ES-I3 (cell line): ENCODE measurements at regions not wholly inside any gene's neighbourhood (a gene's known extent, or its start where the extent isn't known, plus 50 kb on each side); places are given as distances from the start of the nearest gene placed in this dataset.

Source experiments
- H3K36me3 ChIP-seq: 2 replicates; pipeline ENCODE4 v1.6.1; 2013; ENCODE audit warnings: mild to moderate bottlenecking, low read length, control low read depth, moderate library complexity; ENCODE audit not compliant: insufficient read depth
- H3K4me1 ChIP-seq: 2 replicates; pipeline ENCODE4 v1.6.1; 2013; ENCODE audit warnings: mild to moderate bottlenecking, control low read depth, low read length; ENCODE audit not compliant: insufficient read depth
- H3K9ac ChIP-seq: 2 replicates; pipeline ENCODE4 v1.6.1; 2013; ENCODE audit warnings: low read depth, mild to moderate bottlenecking, low read length, moderate library complexity
- H3K9me3 ChIP-seq: 2 replicates; pipeline ENCODE4 v1.6.1; 2013; ENCODE audit warnings: mild to moderate bottlenecking, low read length, moderate library complexity; ENCODE audit not compliant: control insufficient read depth, insufficient read depth

GRCh38 chr1:96075704-96076455 is 645.7 kb upstream of the PTBP2 start:
- Histone ChIP-seq H3K4me1 (no peaks in the 10 kb centered on the region), H3K9ac (no peak overlapping the region), H3K9me3 (no peaks in the 10 kb centered on the region), H3K36me3 (no peaks in the 10 kb centered on the region)

- Histone ChIP-seq H3K9me3 (no peaks in the 10 kb centered on the region), H3K9ac (no peak overlapping the region), H3K36me3 (no peaks in the 10 kb centered on the region), H3K4me1 (no peaks in the 10 kb centered on the region)
Measured at GRCh38 chr1:96076589-96076988, 645.0 kb upstream of the PTBP2 start.

- Histone ChIP-seq H3K36me3 (no peaks in the 10 kb centered on the region), H3K9me3 (no peaks in the 10 kb centered on the region), H3K9ac (no peak overlapping the region), H3K4me1 (no peaks in the 10 kb centered on the region)
Measured at GRCh38 chr1:96079581-96079980, 642.0 kb upstream of the PTBP2 start.

- Histone ChIP-seq H3K36me3 (no peaks in the 10 kb centered on the region), H3K9ac (no peak overlapping the region), H3K9me3 (no peaks in the 10 kb centered on the region), H3K4me1 (no peaks in the 10 kb centered on the region)
Measured at GRCh38 chr1:96080925-96081324, 640.7 kb upstream of the PTBP2 start.

GRCh38 chr1:96087719-96088118 is 633.9 kb upstream of the PTBP2 start:
- Histone ChIP-seq H3K36me3 (no peaks in the 10 kb centered on the region), H3K9ac (no peak overlapping the region), H3K9me3 (no peaks in the 10 kb centered on the region; the same call in 1 of the 2 replicates), H3K4me1 (no peaks in the 10 kb centered on the region)

- no peak overlapping the region for H3K9ac ChIP-seq
- no peaks in the 10 kb centered on the region; the same call in 1 of the 2 replicates for H3K9me3 ChIP-seq
- no peaks in the 10 kb centered on the region for H3K36me3 ChIP-seq
- no peaks in the 10 kb centered on the region for H3K4me1 ChIP-seq
Measured at GRCh38 chr1:96090134-96090533, 631.5 kb upstream of the PTBP2 start.

GRCh38 chr1:96095849-96096612 is 625.6 kb upstream of the PTBP2 start:
- Histone ChIP-seq H3K9ac (no peak overlapping the region), H3K9me3 (no peaks in the 10 kb centered on the region; the same call in 1 of the 2 replicates), H3K36me3 (no peaks in the 10 kb centered on the region), H3K4me1 (no peaks in the 10 kb centered on the region)

- Histone ChIP-seq H3K9me3 (no peaks in the 10 kb centered on the region; the same call in 1 of the 2 replicates), H3K36me3 (no peaks in the 10 kb centered on the region), H3K9ac (no peak overlapping the region), H3K4me1 (no peaks in the 10 kb centered on the region)
Measured at GRCh38 chr1:96096613-96097321, 624.8 kb upstream of the PTBP2 start.

GRCh38 chr1:96104506-96104905 is 617.1 kb upstream of the PTBP2 start:
- no peaks in the 10 kb centered on the region for H3K9me3 ChIP-seq
- H3K9ac ChIP-seq: no peak overlapping the region
- no peaks in the 10 kb centered on the region for H3K36me3 ChIP-seq
- H3K4me1 ChIP-seq: 0 out of 2 replicates have a peak, but pooled peaks cover 7% of the 10 kb centered on the region

GRCh38 chr1:96104906-96105305 is 616.7 kb upstream of the PTBP2 start:
- Histone ChIP-seq H3K4me1 (0 out of 2 replicates have a peak, but pooled peaks cover 7% of the 10 kb centered on the region), H3K9me3 (no peaks in the 10 kb centered on the region), H3K9ac (no peak overlapping the region), H3K36me3 (no peaks in the 10 kb centered on the region)

GRCh38 chr1:96116731-96117130 is 604.9 kb upstream of the PTBP2 start:
- no peaks in the 10 kb centered on the region for H3K9me3 ChIP-seq
- H3K4me1 ChIP-seq: no peaks in the 10 kb centered on the region
- H3K9ac ChIP-seq: no peak overlapping the region
- H3K36me3 ChIP-seq: no peaks in the 10 kb centered on the region

GRCh38 chr1:96130432-96130831 is 591.2 kb upstream of the PTBP2 start:
- Histone ChIP-seq H3K9me3 (no peaks in the 10 kb centered on the region), H3K36me3 (no peaks in the 10 kb centered on the region), H3K4me1 (no peaks in the 10 kb centered on the region), H3K9ac (no peak overlapping the region)

- Histone ChIP-seq H3K9me3 (0 out of 2 replicates have a peak, but pooled peaks cover 6% of the 10 kb centered on the region), H3K36me3 (no peaks in the 10 kb centered on the region), H3K9ac (no peak overlapping the region), H3K4me1 (no peaks in the 10 kb centered on the region)
Measured at GRCh38 chr1:96144636-96145035, 576.9 kb upstream of the PTBP2 start.

GRCh38 chr1:96145492-96145891 is 576.1 kb upstream of the PTBP2 start:
- no peaks in the 10 kb centered on the region for H3K36me3 ChIP-seq
- no peaks in the 10 kb centered on the region for H3K4me1 ChIP-seq
- no peak overlapping the region for H3K9ac ChIP-seq
- 0 out of 2 replicates have a peak, but pooled peaks cover 6% of the 10 kb centered on the region for H3K9me3 ChIP-seq
